HG02973 (cell line): ENCODE measurements at regions not wholly inside any gene's neighbourhood (a gene's known extent, or its start where the extent isn't known, plus 50 kb on each side); places are given as distances from the start of the nearest gene placed in this dataset.
A peak's percentile ranks its signal among the peaks of the same experiment; 100 is the strongest.

Experiments used
- ATAC-seq: cut with Tn5 transposase; IDR thresholded peaks from one replicate; pipeline ENCODE4 v1.9.1; 2021; ENCODE audit warnings: moderate library complexity; ENCODE audit not compliant: unreplicated experiment

GRCh38 chr18:77896586-77897252 lies 647.1 kb downstream of the GALR1 start:
- ATAC-seq = no peak

- no peak for ATAC-seq
Observed at GRCh38 chr18:77897606-77898005, 648.0 kb downstream of the GALR1 start.

- ATAC-seq = peak; percentile 100
Observed at GRCh38 chr18:77899972-77900754, 650.5 kb downstream of the GALR1 start.

GRCh38 chr18:77905011-77905410 lies 655.4 kb downstream of the GALR1 start:
- no peak for ATAC-seq

GRCh38 chr18:77905449-77906055 lies 655.9 kb downstream of the GALR1 start:
- ATAC-seq = no peak

- no peak for ATAC-seq
Observed at GRCh38 chr18:77906103-77906892, 656.6 kb downstream of the GALR1 start.

- ATAC-seq = no peak
Observed at GRCh38 chr18:77910347-77910746, 660.7 kb downstream of the GALR1 start.

- no peak for ATAC-seq
Observed at GRCh38 chr18:77911971-77912605, 662.4 kb downstream of the GALR1 start.

GRCh38 chr18:77918730-77919129 lies 669.1 kb downstream of the GALR1 start:
- ATAC-seq = no peak

GRCh38 chr18:77919923-77920322 lies 670.3 kb downstream of the GALR1 start:
- ATAC-seq = no peak

GRCh38 chr18:77935342-77935741 lies 685.7 kb downstream of the GALR1 start:
- ATAC-seq = no peak

- ATAC-seq = no peak
Observed at GRCh38 chr18:77940566-77940965, 690.9 kb downstream of the GALR1 start.

- ATAC-seq = no peak
Observed at GRCh38 chr18:77944533-77944932, 694.9 kb downstream of the GALR1 start.

- no peak for ATAC-seq
Observed at GRCh38 chr18:77948567-77948966, 698.9 kb downstream of the GALR1 start.

GRCh38 chr18:77949355-77949973 lies 699.8 kb downstream of the GALR1 start:
- no peak for ATAC-seq

GRCh38 chr18:77959248-77959647 lies 709.6 kb downstream of the GALR1 start:
- ATAC-seq = no peak

GRCh38 chr18:77960791-77961410 lies 711.3 kb downstream of the GALR1 start:
- no peak for ATAC-seq

GRCh38 chr18:77967071-77967470 lies 717.4 kb downstream of the GALR1 start:
- no peak for ATAC-seq

- ATAC-seq = no peak
Observed at GRCh38 chr18:77967791-77968190, 718.1 kb downstream of the GALR1 start.

- ATAC-seq = no peak
Observed at GRCh38 chr18:77969972-77970371, 720.3 kb downstream of the GALR1 start.
